ENCODE measurements at regions not wholly inside any gene's neighbourhood (a gene's known extent, or its start where the extent isn't known, plus 50 kb on each side); places are given as distances from the start of the nearest gene placed in this dataset.

- no peak for DNase-seq (ENCODE audit: low read depth in 4 of 4, low spot score in 3 of 4)
Observed at GRCh38 chr13:111909501-111909900, 157.4 kb upstream of the SOX1 start.

DNA sequence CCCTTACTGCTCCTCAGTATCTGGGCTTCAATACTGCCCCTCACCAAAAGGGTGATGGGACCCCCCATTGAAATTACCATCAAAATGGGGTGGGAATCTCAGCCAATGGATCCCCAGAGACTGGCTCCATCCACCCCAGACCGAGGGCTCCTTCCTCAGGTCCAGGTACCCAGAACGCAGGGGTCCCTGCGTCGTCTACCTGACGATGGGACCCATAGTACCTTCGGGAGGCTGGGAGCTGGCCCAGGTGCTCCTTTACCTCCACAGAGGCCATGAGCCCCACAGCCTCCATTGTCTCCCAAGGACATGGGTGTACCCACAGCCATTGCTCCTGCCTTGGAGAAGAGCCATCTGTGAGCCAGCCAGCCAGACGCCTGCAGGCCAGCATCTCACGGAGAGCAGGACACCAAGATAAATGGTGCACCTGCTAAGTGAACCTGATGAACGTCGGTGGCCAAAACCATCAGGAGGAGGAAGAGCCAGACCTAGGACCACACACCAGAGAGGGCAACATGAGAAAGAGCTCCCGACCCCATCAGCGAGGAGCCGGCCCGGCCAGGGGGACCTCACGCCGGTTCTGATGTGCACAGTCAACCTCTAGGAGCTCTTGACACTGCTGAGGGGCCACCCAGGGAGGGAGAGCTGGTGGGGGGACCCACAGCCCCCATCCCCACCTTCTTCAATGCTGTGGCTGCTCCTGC is 156.8 kb upstream of the SOX1 start:
- no peak for DNase-seq (ENCODE audit: low read depth in 4 of 4, low spot score in 3 of 4)

- DNase-seq (ENCODE audit: low read depth in 4 of 4, low spot score in 3 of 4): no peak
Observed at GRCh38 chr13:111911121-111911720, 155.7 kb upstream of the SOX1 start.

GRCh38 chr13:111911754-111912452 is 155.0 kb upstream of the SOX1 start:
- DNase-seq (ENCODE audit: low read depth in 4 of 4, low spot score in 3 of 4): no peak

DNA sequence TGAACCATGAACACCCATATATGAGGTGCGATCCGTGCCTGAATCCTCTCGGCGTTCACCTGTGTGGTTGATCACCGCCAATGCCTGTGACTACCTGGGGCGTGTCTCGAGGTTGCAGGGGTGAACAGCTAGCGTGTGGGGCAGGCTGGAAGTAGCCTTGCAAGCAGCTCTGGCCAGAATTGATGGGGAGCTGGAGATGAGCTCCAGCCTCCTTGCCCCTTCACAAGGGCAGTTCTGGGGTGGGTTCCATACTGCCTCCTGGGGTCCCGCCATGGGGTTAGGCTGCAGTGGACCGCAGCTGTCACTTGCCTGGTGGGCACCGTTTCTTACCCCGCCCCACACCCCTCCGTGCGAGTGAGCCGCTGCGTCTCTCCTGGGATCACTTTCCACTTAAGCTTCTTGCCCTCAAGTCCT is 154.5 kb upstream of the SOX1 start:
- DNase-seq (ENCODE audit: low read depth in 4 of 4, low spot score in 3 of 4): no peak

DNA sequence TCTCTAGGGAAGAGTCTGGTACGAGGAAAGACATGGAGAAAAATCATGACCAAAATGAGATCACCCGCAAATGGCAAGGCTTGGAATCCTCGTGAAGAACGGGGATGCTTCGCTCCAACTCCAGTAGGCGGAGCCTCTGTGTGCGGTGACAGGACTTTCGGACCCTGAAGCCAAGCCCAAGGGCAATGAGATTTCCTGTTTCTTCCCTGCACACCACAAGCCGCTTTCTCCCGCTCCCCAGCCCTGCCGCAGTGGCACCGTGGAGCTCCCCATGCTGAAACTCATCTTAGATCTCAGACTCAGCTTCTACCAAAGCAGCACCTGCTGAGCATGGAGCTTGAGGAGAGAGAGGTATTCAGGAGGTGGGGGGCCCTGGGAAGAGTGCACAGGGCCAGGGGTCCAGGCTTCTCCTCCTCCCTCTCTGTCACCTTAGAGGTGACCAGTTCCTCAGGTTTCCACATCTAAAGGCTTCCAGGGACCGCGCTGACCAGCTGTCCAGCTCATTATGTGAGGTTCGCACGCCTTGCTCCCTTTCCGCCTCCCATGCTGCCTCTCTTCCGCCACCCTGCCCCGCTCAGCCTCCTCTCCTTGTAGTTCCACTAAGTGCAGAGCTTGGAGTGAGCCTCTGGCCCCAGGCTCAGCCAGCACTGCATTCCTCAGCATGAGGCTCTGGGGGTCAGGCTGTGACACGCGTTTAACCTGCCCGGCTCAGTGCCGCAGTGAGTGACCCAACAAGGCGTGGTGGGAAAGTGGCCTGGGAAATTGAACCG is 153.8 kb upstream of the SOX1 start:
- DNase-seq (ENCODE audit: low read depth in 4 of 4, low spot score in 3 of 4): no peak

DNA sequence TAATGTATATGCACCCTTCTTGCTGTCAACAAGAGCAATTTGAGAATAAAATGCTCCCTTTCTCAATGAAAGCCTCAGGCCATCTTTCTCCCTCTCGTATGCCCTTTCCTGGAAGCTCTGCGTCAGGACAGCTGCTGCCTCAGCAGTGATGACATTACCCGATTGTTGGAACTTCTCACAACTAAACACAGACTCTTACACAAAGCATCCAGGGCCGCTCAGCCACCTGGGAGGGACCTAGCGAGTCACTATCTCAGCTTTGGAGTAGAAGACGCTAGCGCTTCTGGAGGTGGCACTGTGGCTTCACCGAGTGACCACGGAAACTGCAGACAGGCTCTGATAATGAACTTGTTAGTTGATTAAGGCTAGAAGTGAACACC is 153.2 kb upstream of the SOX1 start:
- DNase-seq (ENCODE audit: low read depth in 4 of 4, low spot score in 3 of 4): no peak

DNA sequence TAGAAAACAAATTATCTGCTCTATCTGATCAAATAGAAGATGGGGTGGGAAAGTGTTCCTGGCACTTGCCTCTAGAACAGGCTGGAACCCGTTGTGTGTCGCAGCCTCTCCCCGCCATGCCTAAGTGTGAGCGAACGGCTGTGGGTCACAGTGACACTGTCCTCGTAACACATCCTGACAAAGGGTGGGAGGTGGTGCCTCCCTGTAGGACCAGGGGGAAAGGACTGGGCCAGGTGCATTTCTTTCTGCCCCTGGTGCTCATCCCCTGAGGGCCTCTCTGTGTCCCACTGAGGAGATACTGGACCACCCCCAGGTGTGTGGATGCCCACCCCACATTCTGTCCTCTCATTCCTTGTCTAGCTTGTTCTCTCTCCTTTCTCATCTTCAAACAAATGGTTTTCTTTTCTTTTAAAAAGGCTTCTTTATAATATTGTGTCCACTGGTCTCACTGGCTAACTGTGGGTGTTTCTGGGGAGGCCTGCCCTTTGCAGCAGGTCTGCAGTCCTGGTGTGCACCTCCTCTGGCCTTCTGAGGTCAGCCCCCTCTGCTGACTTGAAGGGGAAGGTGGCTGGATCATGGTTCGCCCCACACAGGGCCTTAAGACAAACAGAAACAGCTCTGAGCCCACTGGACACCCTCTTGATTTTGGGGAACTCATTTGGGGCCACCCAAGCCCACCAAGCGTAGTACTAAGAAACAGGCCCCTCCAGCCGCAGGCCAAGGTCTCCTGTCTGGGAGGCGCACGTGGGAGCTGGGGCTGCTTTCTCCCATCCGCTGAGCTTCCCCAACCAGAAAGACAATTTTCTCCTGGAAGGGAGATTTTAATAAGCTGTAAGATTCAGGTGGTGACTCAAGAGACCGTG is 152.5 kb upstream of the SOX1 start:
- DNase-seq (ENCODE audit: low read depth in 4 of 4, low spot score in 3 of 4): no peak

DNA sequence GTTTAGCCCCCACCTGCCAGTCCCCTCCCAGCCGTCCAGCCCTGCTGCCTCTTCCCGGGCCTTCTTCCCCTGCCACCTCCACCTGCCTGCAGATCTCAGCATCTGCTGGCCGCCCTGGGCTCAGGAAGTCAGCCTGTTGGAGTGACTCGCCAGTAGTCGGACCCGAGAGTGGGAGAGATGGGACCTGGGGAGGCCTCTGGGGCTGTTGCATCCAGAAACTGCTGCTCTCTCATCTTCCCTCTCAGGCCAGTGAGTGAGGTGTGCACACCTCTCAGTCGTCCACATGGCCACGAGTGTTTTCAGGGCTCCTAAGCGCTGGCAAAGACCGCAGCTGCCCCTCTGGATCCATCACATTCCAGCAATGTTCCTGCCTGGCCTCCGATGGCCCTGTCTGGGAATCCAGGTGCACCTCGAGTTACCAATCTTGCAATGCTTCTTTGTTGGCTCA is 151.8 kb upstream of the SOX1 start:
- no peak for DNase-seq (ENCODE audit: low read depth in 4 of 4, low spot score in 3 of 4)

- DNase-seq (ENCODE audit: low read depth in 4 of 4, low spot score in 3 of 4): no peak
Observed at GRCh38 chr13:111916201-111916600, 150.7 kb upstream of the SOX1 start.

DNA sequence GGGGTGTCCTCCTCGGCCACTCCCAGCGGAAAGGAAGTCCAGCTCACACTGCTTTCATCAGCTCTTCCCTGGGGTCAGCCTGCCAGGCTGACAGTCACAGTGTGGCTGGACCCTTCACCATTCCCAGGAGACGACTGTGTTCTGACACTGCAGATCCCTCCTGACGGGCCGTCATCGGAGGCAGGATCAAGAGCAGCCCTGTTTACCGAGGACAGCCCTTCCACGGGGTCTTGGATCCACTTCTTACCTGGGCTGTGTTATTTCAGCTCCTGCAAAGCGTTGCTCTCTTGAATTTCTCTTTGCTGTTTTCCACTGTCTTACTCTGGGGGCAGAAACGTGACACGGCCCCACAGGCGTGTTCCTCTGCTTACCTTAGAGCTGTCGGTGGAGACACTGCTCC is 149.9 kb upstream of the SOX1 start:
- DNase-seq (ENCODE audit: low read depth in 4 of 4, low spot score in 3 of 4): no peak

DNA sequence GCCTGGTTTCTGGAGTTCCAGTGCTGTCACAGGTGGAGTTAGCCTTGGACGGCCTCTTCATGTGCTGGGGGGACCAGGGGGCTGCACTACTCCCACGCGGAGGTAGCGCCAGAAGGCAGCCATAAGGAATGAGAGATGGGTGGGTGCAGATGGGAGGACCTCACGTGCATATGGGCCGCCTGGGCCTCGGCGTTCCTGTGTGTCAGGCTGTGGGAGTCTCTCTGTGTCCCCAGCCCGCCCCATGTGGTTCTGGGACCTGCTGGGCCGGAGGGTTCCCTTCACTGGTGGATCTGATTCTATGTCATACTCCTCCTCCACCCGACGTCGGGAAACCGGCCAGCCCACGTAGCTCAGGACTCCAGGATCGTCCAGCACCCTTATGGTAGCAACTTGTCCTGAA is 149.0 kb upstream of the SOX1 start:
- DNase-seq (ENCODE audit: low read depth in 4 of 4, low spot score in 3 of 4): no peak

DNA sequence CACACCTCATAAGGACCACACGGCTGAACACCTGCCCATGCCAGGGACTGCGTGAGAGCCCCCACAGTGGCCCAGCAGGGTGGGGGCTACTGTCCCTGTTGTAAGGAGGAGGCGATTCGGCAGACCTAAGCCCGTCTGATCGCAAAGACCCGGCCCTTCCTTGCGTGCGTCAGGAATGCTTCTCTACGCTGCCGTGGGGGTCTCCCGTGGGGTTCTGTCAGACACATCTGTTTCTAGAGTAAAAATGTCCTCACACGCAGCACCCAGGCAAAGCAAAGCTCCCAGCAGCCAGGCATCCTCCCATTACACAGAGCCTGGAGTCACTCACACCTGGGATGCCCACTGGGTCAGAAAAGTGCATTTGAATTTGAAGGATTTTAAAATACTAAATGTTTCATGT is 147.7 kb upstream of the SOX1 start:
- DNase-seq (ENCODE audit: low read depth in 4 of 4, low spot score in 3 of 4): no peak

- no peak for DNase-seq (ENCODE audit: low read depth in 4 of 4, low spot score in 3 of 4)
Observed at GRCh38 chr13:111919849-111920248, 147.1 kb upstream of the SOX1 start.

GRCh38 chr13:111920306-111920931 is 146.5 kb upstream of the SOX1 start:
- DNase-seq (ENCODE audit: low read depth in 4 of 4, low spot score in 3 of 4): no peak

- DNase-seq (ENCODE audit: low read depth in 4 of 4, low spot score in 3 of 4): no peak
Observed at GRCh38 chr13:111920932-111921705, 145.8 kb upstream of the SOX1 start.

- DNase-seq (ENCODE audit: low read depth in 4 of 4, low spot score in 3 of 4): no peak
Observed at GRCh38 chr13:111922086-111922485, 144.9 kb upstream of the SOX1 start.

- no peak for DNase-seq (ENCODE audit: low read depth in 4 of 4, low spot score in 3 of 4)
Observed at GRCh38 chr13:111923439-111923838, 143.5 kb upstream of the SOX1 start.
